Epithelial cell of prostate (primary cell): ENCODE measurements at regions not wholly inside any gene's neighbourhood (a gene's known extent, or its start where the extent isn't known, plus 50 kb on each side); places are given as distances from the start of the nearest gene placed in this dataset.
"Not testable (repeated sequence)": the region's sequence is repeated elsewhere in the genome, so short reads cannot be mapped to it uniquely, and the experiment has no call there.

Source experiments
- DNase-seq: peaks from one replicate; pipeline ENCODE4 v3.0.0-alpha.2; 2011; ENCODE audit warnings: low read depth, low spot score
- H3K27ac ChIP-seq: fragments of 450-650 bp; 2 replicates; pipeline ENCODE4 v1.5.1; 2017; ENCODE audit warnings: mild to moderate bottlenecking

- DNase-seq, result no peak
These were observed 51.5 kb upstream of the IFNE start for GRCh38 chr9:21533597-21533996.

GRCh38 chr9:21535396-21535795 lies 53.3 kb upstream of the IFNE start:
- DNase-seq, result no peak
- peak overlapping the region; percentile 51 for H3K27ac ChIP-seq

More at GRCh38 chr9:21533597-21533996, 51.5 kb upstream of the IFNE start:
- peak overlapping the region; percentile 51 for H3K27ac ChIP-seq

- H3K27ac ChIP-seq, result peak overlapping the region; percentile 96
- DNase-seq, result no peak
These were observed 60.7 kb upstream of the IFNE start for GRCh38 chr9:21542787-21543186.

GRCh38 chr9:21543187-21543586 lies 61.1 kb upstream of the IFNE start:
- DNase-seq, result no peak
- H3K27ac ChIP-seq, result peak overlapping the region; percentile 96

GRCh38 chr9:21543816-21544215 lies 61.7 kb upstream of the IFNE start:
- H3K27ac ChIP-seq, result peak overlapping the region; percentile 96
- not testable (repeated sequence) for DNase-seq

GRCh38 chr9:21546949-21547348 lies 64.8 kb upstream of the IFNE start:
- H3K27ac ChIP-seq, result peak overlapping the region; percentile 96
- DNase-seq, result no peak

GRCh38 chr9:21549251-21549765 lies 67.2 kb upstream of the IFNE start:
- H3K27ac ChIP-seq, result peak overlapping the region; percentile 96
- DNase-seq, result peak; percentile 70

- peak overlapping the region; percentile 96 for H3K27ac ChIP-seq
- no peak for DNase-seq
These were observed 67.8 kb upstream of the IFNE start for GRCh38 chr9:21549890-21550289.

GRCh38 chr9:21550392-21550791 lies 68.3 kb upstream of the IFNE start:
- DNase-seq, result no peak
- H3K27ac ChIP-seq, result peak overlapping the region; percentile 96

- DNase-seq, result no peak
- peak overlapping the region; percentile 96 for H3K27ac ChIP-seq
These were observed 69.3 kb upstream of the IFNE start for GRCh38 chr9:21551401-21551800.

- no peak for DNase-seq
- peak overlapping the region; percentile 96 for H3K27ac ChIP-seq
These were observed 70.4 kb upstream of the IFNE start for GRCh38 chr9:21552244-21553170.

GRCh38 chr9:21553441-21553840 lies 71.3 kb upstream of the IFNE start:
- DNase-seq, result no peak
- H3K27ac ChIP-seq, result peak overlapping the region; percentile 96

GRCh38 chr9:21554813-21555212 lies 72.7 kb upstream of the IFNE start:
- peak overlapping the region; percentile 96 for H3K27ac ChIP-seq
- no peak for DNase-seq

- peak overlapping the region; percentile 96 for H3K27ac ChIP-seq
- no peak for DNase-seq
These were observed 73.8 kb upstream of the IFNE start for GRCh38 chr9:21555911-21556310.

GRCh38 chr9:21556581-21557427 lies 74.7 kb upstream of the IFNE start:
- peak overlapping the region; percentile 96 for H3K27ac ChIP-seq
- DNase-seq, result no peak

GRCh38 chr9:21557428-21557768 lies 75.3 kb upstream of the IFNE start:
- no peak for DNase-seq
- peak overlapping the region; percentile 96 for H3K27ac ChIP-seq

GRCh38 chr9:21558079-21558478 lies 76.0 kb upstream of the IFNE start:
- no peak for DNase-seq
- peak overlapping the region; percentile 96 for H3K27ac ChIP-seq

- no peak for DNase-seq
- peak overlapping the region; percentile 96 for H3K27ac ChIP-seq
These were observed 76.7 kb upstream of the IFNE start for GRCh38 chr9:21558615-21559401.

- DNase-seq, result no peak
- peak overlapping the region; percentile 96 for H3K27ac ChIP-seq
These were observed 77.5 kb upstream of the IFNE start for GRCh38 chr9:21559402-21560280.
